IPS-20b (cell line): ENCODE measurements at regions not wholly inside any gene's neighbourhood (a gene's known extent, or its start where the extent isn't known, plus 50 kb on each side); places are given as distances from the start of the nearest gene placed in this dataset.
A peak's percentile ranks its signal among the peaks of the same experiment; 100 is the strongest.

Experiments
- H3K27ac ChIP-seq: one replicate; pipeline ENCODE4 v1.5.1; 2013; ENCODE audit warnings: low read length
- H3K27me3 ChIP-seq: 2 replicates; pipeline ENCODE4 v1.6.1; 2013; ENCODE audit warnings: mild to moderate bottlenecking, low read length, inconsistent platforms; ENCODE audit not compliant: insufficient read depth
- H3K36me3 ChIP-seq: 2 replicates; pipeline ENCODE4 v1.6.1; 2013; ENCODE audit warnings: low read depth, mild to moderate bottlenecking, inconsistent platforms, low read length, moderate library complexity; ENCODE audit not compliant: insufficient read depth
- H3K4me1 ChIP-seq: 2 replicates; pipeline ENCODE4 v1.6.1; 2013; ENCODE audit warnings: mild to moderate bottlenecking, control low read depth, inconsistent platforms, low read length, moderate library complexity; ENCODE audit not compliant: insufficient read depth
- H3K4me3 ChIP-seq: 2 replicates; pipeline ENCODE4 v1.5.1; 2013; ENCODE audit warnings: mild to moderate bottlenecking, low read length, inconsistent platforms
- H3K9ac ChIP-seq: 2 replicates; pipeline ENCODE4 v1.6.1; 2013; ENCODE audit warnings: low read depth, mild to moderate bottlenecking, inconsistent platforms, low read length, moderate library complexity
- H3K9me3 ChIP-seq: 2 replicates; pipeline ENCODE4 v1.6.1; 2013; ENCODE audit warnings: mild to moderate bottlenecking, low read depth, low read length, inconsistent platforms; ENCODE audit not compliant: insufficient read depth

GRCh38 chr12:89087876-89088275, 264.4 kb downstream of the DUSP6 start:
- Histone ChIP-seq H3K27ac (no peak overlapping the region), H3K4me3 (peak overlapping the region; percentile 29; the same call in 1 of the 2 replicates), H3K36me3 (0 out of 2 replicates have a peak, but pooled peaks cover 3% of the 10 kb centered on the region), H3K4me1 (peaks cover 35% of the 10 kb centered on the region), H3K9me3 (peaks cover 30% of the 10 kb centered on the region), H3K9ac (no peak overlapping the region; the same call in 1 of the 2 replicates), H3K27me3 (no peaks in the 10 kb centered on the region)

GRCh38 chr12:89087149-89087825, 265.0 kb downstream of the DUSP6 start:
- Histone ChIP-seq H3K4me1 (peaks cover 39% of the 10 kb centered on the region), H3K27me3 (no peaks in the 10 kb centered on the region), H3K27ac (no peak overlapping the region), H3K36me3 (0 out of 2 replicates have a peak, but pooled peaks cover 3% of the 10 kb centered on the region), H3K9me3 (peaks cover 27% of the 10 kb centered on the region), H3K4me3 (no peak overlapping the region), H3K9ac (no peak overlapping the region; the same call in 1 of the 2 replicates)

DNA sequence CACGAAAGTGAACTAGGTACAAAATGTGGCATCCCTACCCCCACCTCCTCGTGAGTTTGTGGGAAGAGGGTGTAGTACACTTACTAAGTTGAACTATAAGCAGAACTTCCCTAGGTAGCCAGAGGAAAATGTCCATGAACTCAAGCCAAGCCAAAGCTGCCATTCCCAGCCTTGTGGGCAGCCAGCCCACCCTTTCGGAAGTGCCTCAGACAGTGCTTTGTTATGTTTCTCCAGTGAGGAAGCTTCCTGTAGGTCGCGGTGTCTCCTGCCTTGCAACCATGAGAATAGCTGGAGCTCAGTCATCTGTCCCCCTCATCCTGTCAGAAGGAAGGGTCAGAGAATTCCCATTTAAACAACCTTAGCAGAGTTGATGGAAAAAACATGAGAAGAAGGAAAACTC, 266.9 kb downstream of the DUSP6 start:
- H3K36me3 ChIP-seq = no peaks in the 10 kb centered on the region
- no peak overlapping the region for H3K27ac ChIP-seq
- no peak overlapping the region; the same call in 1 of the 2 replicates for H3K4me3 ChIP-seq
- no peaks in the 10 kb centered on the region for H3K27me3 ChIP-seq
- H3K4me1 ChIP-seq = peaks cover 57% of the 10 kb centered on the region
- H3K9me3 ChIP-seq = peaks cover 9% of the 10 kb centered on the region; the same call in 1 of the 2 replicates
- H3K9ac ChIP-seq = peak overlapping the region; percentile 12; the same call in 1 of the 2 replicates

- no peaks in the 10 kb centered on the region for H3K36me3 ChIP-seq
- peaks cover 2% of the 10 kb centered on the region; the same call in 1 of the 2 replicates for H3K9me3 ChIP-seq
- H3K4me1 ChIP-seq = peaks cover 58% of the 10 kb centered on the region
- H3K4me3 ChIP-seq = no peak overlapping the region
- H3K27ac ChIP-seq = no peak overlapping the region
- no peaks in the 10 kb centered on the region for H3K27me3 ChIP-seq
- H3K9ac ChIP-seq = no peak overlapping the region; the same call in 1 of the 2 replicates
These were observed 267.6 kb downstream of the DUSP6 start for GRCh38 chr12:89084751-89085150.

- Histone ChIP-seq H3K27ac (no peak overlapping the region), H3K4me3 (no peak overlapping the region), H3K4me1 (peaks cover 57% of the 10 kb centered on the region), H3K36me3 (no peaks in the 10 kb centered on the region), H3K9ac (no peak overlapping the region), H3K27me3 (no peaks in the 10 kb centered on the region), H3K9me3 (no peaks in the 10 kb centered on the region)
These were observed 268.8 kb downstream of the DUSP6 start for GRCh38 chr12:89083491-89083890.

DNA sequence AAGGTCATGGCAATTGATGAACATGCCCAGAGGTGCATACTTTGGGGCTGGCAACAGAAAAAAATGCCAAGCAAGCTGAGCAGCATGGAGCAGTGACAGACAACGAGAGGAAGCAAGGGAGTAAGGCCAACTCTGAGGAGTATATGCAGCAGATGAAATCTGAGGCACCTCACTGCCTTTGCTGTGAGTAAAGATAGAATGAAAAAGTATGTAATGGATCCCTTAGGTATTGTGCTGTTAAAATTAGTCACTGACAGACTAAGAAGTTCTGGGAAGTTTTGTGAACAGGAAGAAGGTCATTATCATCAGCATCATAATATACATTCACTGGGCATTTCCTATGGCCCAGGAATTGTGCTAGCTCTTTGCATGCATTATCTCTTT, 269.9 kb downstream of the DUSP6 start:
- H3K4me3 ChIP-seq = no peak overlapping the region
- H3K27me3 ChIP-seq = no peaks in the 10 kb centered on the region
- H3K36me3 ChIP-seq = no peaks in the 10 kb centered on the region
- no peak overlapping the region for H3K27ac ChIP-seq
- no peaks in the 10 kb centered on the region for H3K9me3 ChIP-seq
- H3K4me1 ChIP-seq = peaks cover 46% of the 10 kb centered on the region
- no peak overlapping the region for H3K9ac ChIP-seq

DNA sequence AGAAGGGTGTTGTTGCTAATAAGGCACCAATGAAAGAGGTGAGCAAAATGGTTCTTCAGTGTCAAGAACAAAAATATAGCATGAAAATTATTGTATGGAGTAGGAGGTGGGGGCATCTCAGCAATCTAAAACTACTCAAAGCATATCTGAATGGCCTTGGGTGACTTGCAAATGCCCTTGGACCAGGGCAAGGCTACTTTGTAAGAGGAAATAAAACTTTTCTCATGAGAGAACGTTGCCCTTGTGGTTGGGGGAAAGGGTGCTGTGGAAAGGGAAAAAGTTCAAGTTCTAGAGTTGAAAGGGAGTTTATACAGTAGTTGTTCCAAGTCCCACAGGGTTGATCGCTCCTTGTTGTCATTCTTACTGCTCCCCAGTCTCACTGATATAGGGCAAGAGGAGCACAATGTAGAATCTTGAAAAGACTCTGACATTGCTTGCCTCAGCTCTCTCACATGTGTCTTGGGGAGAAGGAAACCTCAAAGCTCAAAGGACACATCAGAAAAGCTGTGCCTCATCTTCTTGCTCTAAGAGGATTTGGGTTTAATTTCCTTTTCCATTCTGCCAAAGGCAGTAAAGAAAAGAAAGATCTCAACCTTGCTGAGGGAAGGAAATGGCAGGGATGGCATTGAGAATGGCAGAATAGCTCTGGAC, 270.5 kb downstream of the DUSP6 start:
- Histone ChIP-seq H3K36me3 (no peaks in the 10 kb centered on the region), H3K4me3 (no peak overlapping the region; the same call in 1 of the 2 replicates), H3K27me3 (no peaks in the 10 kb centered on the region), H3K9me3 (no peaks in the 10 kb centered on the region), H3K4me1 (peaks cover 43% of the 10 kb centered on the region), H3K27ac (no peak overlapping the region), H3K9ac (no peak overlapping the region)

DNA sequence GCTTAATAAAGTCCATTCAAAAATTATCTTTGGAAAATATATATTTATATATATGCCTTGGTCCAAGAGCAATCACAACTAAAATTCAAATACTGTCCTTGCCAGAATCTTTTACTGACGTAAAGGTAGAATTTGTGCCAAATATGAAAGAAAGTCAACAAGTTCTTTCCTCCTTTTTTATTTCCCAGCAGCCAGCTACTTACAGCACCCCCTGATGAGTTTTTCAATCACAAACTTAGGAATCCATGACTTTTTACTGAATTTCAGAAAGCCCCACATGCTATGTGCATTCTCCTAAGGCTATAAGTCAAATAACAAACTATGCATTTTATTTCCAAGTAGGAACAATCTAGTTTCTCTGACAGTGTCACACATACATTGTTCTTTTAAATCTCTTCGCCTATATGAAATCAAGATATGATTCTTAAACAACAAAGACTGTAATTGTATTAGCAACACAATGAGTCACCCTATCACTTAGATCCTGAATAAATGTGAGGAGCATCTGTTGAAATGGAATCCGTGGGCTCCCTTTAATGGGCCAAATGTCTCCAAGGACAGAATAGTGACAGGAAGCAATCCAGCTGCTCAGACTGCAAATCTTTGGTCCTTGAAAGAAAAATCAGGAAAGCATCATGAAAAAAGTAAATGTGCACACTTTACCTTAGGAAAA, 271.4 kb downstream of the DUSP6 start:
- peaks cover 38% of the 10 kb centered on the region; the same call in 1 of the 2 replicates for H3K4me1 ChIP-seq
- H3K27ac ChIP-seq = peak overlapping the region; percentile 34
- H3K4me3 ChIP-seq = peak overlapping the region; percentile 29; the same call in 1 of the 2 replicates
- H3K36me3 ChIP-seq = no peaks in the 10 kb centered on the region
- peak overlapping the region; percentile 18; the same call in 1 of the 2 replicates for H3K9ac ChIP-seq
- no peaks in the 10 kb centered on the region for H3K27me3 ChIP-seq
- no peaks in the 10 kb centered on the region for H3K9me3 ChIP-seq

DNA sequence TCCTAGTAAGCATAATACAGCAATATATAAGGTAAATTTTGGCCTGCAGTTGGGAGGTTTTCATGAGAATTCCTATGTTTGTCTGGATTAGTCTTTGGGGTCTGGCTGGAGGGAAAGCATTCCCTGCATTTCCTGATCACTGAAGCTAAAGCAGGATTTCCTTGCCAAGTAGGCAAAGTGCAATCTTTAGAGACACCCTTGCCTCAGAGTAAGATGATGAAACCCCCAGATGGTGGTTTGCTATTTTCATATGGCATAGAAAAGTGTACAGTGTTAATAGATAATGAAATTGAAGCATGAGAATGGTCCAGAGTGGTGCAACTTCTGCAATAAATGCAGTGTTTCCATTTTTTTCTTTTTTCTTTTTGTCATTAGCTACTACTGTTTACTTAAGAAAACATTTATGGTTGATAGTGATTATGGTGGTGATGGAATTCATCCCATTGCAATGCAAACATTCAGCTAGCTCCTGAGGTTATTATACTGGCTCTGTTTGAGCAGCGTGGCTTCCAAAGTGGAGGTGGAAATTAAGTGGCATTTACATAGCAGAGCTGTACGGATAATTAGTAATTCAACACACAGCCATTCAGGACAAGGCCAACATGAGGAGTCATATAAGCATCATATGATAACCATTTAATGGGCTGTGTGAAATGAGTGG, 276.3 kb downstream of the DUSP6 start:
- H3K9ac ChIP-seq = no peak overlapping the region
- no peak overlapping the region for H3K4me3 ChIP-seq
- peaks cover 19% of the 10 kb centered on the region; the same call in 1 of the 2 replicates for H3K4me1 ChIP-seq
- no peaks in the 10 kb centered on the region for H3K9me3 ChIP-seq
- no peaks in the 10 kb centered on the region for H3K36me3 ChIP-seq
- H3K27ac ChIP-seq = no peak overlapping the region
- no peaks in the 10 kb centered on the region for H3K27me3 ChIP-seq

- H3K27ac ChIP-seq = no peak overlapping the region
- H3K9me3 ChIP-seq = no peaks in the 10 kb centered on the region
- peaks cover 13% of the 10 kb centered on the region; the same call in 1 of the 2 replicates for H3K4me1 ChIP-seq
These were observed 278.6 kb downstream of the DUSP6 start for GRCh38 chr12:89073659-89074058.

GRCh38 chr12:89073027-89073398, 279.3 kb downstream of the DUSP6 start:
- peak overlapping the region; percentile 28 for H3K27ac ChIP-seq
- H3K4me1 ChIP-seq = peaks cover 13% of the 10 kb centered on the region; the same call in 1 of the 2 replicates
- no peak overlapping the region; the same call in 1 of the 2 replicates for H3K4me3 ChIP-seq
- no peaks in the 10 kb centered on the region for H3K36me3 ChIP-seq
- H3K9me3 ChIP-seq = no peaks in the 10 kb centered on the region
- H3K27me3 ChIP-seq = no peaks in the 10 kb centered on the region
- H3K9ac ChIP-seq = 0 out of 2 replicates have a peak overlapping the region, but pooled peaks have one; percentile 41

More at GRCh38 chr12:89073659-89074058, 278.6 kb downstream of the DUSP6 start:
- Histone ChIP-seq H3K36me3 (no peaks in the 10 kb centered on the region), H3K27me3 (no peaks in the 10 kb centered on the region), H3K4me3 (no peak overlapping the region), H3K9ac (no peak overlapping the region)
